Tibial nerve (tissue), 4 donors: ENCODE measurements at regions not wholly inside any gene's neighbourhood (a gene's known extent, or its start where the extent isn't known, plus 50 kb on each side); places are given as distances from the start of the nearest gene placed in this dataset.
A peak's percentile ranks its signal among the peaks of the same experiment; 100 is the strongest.

Experiments
- DNase-seq, 2 donors: peaks; one replicate each; pipeline ENCODE4 v3.0.0-alpha.2; 2019; ENCODE audit warnings: low spot score in 2 of 2
- H3K27ac ChIP-seq, 4 donors: fragments of 200-600 bp; sonication (generic) in 3 of 4; one replicate each; pipeline ENCODE4 v1.5.1; 2017 to 2019; ENCODE audit warnings: mild to moderate bottlenecking in 1 of 4
- H3K27me3 ChIP-seq, 2 donors: fragments of 200-600 bp; sonication (generic) in 1 of 2; one replicate each; pipeline versions ENCODE4 v1.5.1 to v1.6.0; 2017 to 2019
- H3K36me3 ChIP-seq, 3 donors: fragments of 200-600 bp; sonication (generic); one replicate each; pipeline ENCODE4 v1.5.1; 2018 to 2019
- H3K4me1 ChIP-seq, 4 donors: fragments of 200-600 bp; sonication (generic) in 3 of 4; one replicate each; pipeline ENCODE4 v1.5.1; 2017 to 2019
- H3K4me3 ChIP-seq, 4 donors: fragments of 200-600 bp; sonication (generic) in 3 of 4; one replicate each; pipeline ENCODE4 v1.5.1; 2017 to 2019; ENCODE audit warnings: mild to moderate bottlenecking in 1 of 4, moderate library complexity in 1 of 4
- H3K9me3 ChIP-seq, 4 donors: fragments of 200-600 bp; sonication (generic) in 3 of 4; one replicate each; pipeline ENCODE4 v1.5.1; 2017 to 2019
- CTCF ChIP-seq, 5 experiments: fragments of 200-600 bp in 3 of 5; fragments of 450-650 bp in 2 of 5; sonication (generic) in 3 of 5; IDR thresholded peaks; one replicate each; pipeline ENCODE4 v1.5.1; 2016 to 2019; ENCODE audit warnings: antibody characterized with exemption in 5 of 5, mild to moderate bottlenecking in 3 of 5, moderate library complexity in 2 of 5
- EP300 ChIP-seq, 2 donors: sonication (generic); formaldehyde crosslinking; IDR thresholded peaks; one replicate each; pipeline ENCODE4 v1.6.1; 2017; ENCODE audit warnings: antibody characterized with exemption in 2 of 2, mild to moderate bottlenecking in 1 of 2
- POLR2A ChIP-seq, 2 donors: fragments of 450-650 bp; IDR thresholded peaks; one replicate each; pipeline ENCODE4 v1.6.1; 2017; ENCODE audit warnings: antibody characterized with exemption in 2 of 2, mild to moderate bottlenecking in 2 of 2, moderate library complexity in 2 of 2
- WGBS, 2 donors: methylation state at CpG; one replicate each; pipeline ENCODE4 v1.1.5; 2018; 5-methylcytosine and 5-hydroxymethylcytosine counted together

- DNase-seq: no peak
- no peaks in the 10 kb centered on the region for H3K9me3 ChIP-seq
- H3K27me3 ChIP-seq: no peaks in the 10 kb centered on the region
- H3K27ac ChIP-seq: no peak overlapping the region
- H3K4me3 ChIP-seq: no peak overlapping the region
- TF ChIP-seq EP300 (IDR thresholded peaks at IDR 0.05) (no peak), POLR2A (IDR thresholded peaks at IDR 0.05) (no peak), CTCF (IDR thresholded peaks at IDR 0.05) (no peak)
- 88 to 92% methylated on average over 4 of the region's 4 CpGs for WGBS, 2 donors
- peaks cover 0 to 15% (median 9%) of the 10 kb centered on the region in 4 donors for H3K4me1 ChIP-seq
- no peaks in the 10 kb centered on the region for H3K36me3 ChIP-seq
Measured at GRCh38 chr1:182255494-182255893, 136.1 kb downstream of the GLUL start.

DNA sequence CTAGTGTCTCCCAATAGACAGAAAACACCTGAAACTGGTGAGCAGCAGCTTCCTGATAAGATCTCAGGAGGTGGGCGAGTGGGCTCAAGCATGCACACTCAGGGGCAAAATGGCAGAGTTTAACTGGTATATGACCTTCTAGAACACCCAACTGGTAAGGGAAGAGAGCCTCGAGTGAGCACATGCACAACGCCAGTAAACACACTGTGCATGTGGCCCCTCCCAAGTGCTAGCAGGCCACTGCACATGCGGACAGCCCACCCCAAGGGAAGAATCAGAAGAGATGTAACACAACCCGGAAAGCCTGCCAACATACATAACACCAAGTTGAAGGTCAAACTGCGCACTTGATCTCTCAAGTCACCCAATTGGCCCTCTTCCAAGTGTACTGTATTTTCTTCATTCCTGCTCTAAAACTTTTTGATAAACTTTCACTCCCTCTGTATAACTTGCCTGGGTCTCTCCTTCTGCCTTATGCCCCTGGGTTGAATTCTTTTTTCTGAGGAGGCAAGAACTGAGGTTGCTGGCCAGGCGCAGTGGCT is 138.2 kb downstream of the GLUL start:
- WGBS, 2 donors: 55 to 60% methylated on average over 7 of the region's 7 CpGs
- TF ChIP-seq POLR2A (IDR thresholded peaks at IDR 0.05) (no peak), EP300 (IDR thresholded peaks at IDR 0.05) (no peak), CTCF (IDR thresholded peaks at IDR 0.05) (no peak)

DNA sequence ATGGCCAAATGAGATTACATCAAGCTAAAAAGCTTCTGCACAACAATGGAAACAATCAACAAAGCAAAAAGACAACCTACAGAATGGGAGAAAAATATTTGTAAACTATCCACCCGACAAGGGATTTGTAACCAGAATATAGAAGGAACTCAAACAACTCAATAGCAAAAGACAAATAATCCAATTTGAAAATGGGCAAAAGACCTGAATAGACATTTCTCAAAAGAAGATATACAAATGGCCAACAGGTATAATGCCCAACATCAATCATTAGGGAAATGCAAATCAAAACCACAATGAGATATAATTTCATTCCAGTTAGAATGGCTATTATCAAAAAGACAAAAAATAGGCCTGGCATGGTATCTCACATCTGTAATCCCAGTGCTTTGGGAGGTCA is 140.0 kb downstream of the GLUL start:
- Histone ChIP-seq H3K4me1 (peaks cover 0 to 5% (median 0%) of the 10 kb centered on the region in 4 donors), H3K4me3 (no peak overlapping the region), H3K36me3 (no peaks in the 10 kb centered on the region), H3K9me3 (no peaks in the 10 kb centered on the region), H3K27me3 (no peaks in the 10 kb centered on the region), H3K27ac (no peak overlapping the region)
- WGBS, 2 donors: 67 to 79% methylated on average over 1 of the region's 1 CpG
- no peak for TF ChIP-seq EP300 (IDR thresholded peaks at IDR 0.05)
- no peak for TF ChIP-seq CTCF (IDR thresholded peaks at IDR 0.05)
- TF ChIP-seq POLR2A (IDR thresholded peaks at IDR 0.05): no peak
- DNase-seq: no peak

More for the DNA sequence above, 138.2 kb downstream of the GLUL start:
- H3K27ac ChIP-seq: no peak overlapping the region
- H3K9me3 ChIP-seq: no peaks in the 10 kb centered on the region
- peaks cover 0 to 5% (median under 1%) of the 10 kb centered on the region in 4 donors for H3K4me1 ChIP-seq
- H3K4me3 ChIP-seq: no peak overlapping the region
- H3K27me3 ChIP-seq: no peaks in the 10 kb centered on the region
- no peaks in the 10 kb centered on the region for H3K36me3 ChIP-seq
- no peak for DNase-seq

GRCh38 chr1:182249201-182249676 is 142.4 kb downstream of the GLUL start:
- no peak overlapping the region for H3K4me3 ChIP-seq
- WGBS, 2 donors: 69 to 70% methylated on average over 14 to 15 of the region's 15 CpGs

More at GRCh38 chr1:182249201-182249676, 142.4 kb downstream of the GLUL start:
- Histone ChIP-seq H3K27me3 (no peaks in the 10 kb centered on the region), H3K27ac (peak overlapping the region in 1 of 4 donors; percentile 29), H3K9me3 (no peaks in the 10 kb centered on the region), H3K36me3 (no peaks in the 10 kb centered on the region), H3K4me1 (peaks cover 0 to 5% (median 0%) of the 10 kb centered on the region in 4 donors)
- DNase-seq: no peak
- TF ChIP-seq CTCF (IDR thresholded peaks at IDR 0.05) (no peak), EP300 (IDR thresholded peaks at IDR 0.05) (no peak), POLR2A (IDR thresholded peaks at IDR 0.05) (no peak)
